H9 (cell line): ENCODE measurements at regions not wholly inside any gene's neighbourhood (a gene's known extent, or its start where the extent isn't known, plus 50 kb on each side); places are given as distances from the start of the nearest gene placed in this dataset.

Experiments
- DNase-seq: peaks from one replicate; pipeline ENCODE4 v3.0.0-alpha.2; 2017
- H2AFZ ChIP-seq: one replicate; pipeline ENCODE4 v1.6.1; 2013; ENCODE audit warnings: mild to moderate bottlenecking, low read length, control low read depth, moderate library complexity
- H2AK5ac ChIP-seq: 2 replicates; pipeline ENCODE4 v1.6.1; 2013; ENCODE audit warnings: low read length, control low read depth, mixed read lengths; ENCODE audit not compliant: insufficient read length
- H2BK120ac ChIP-seq: one replicate; pipeline ENCODE4 v1.6.1; 2013; ENCODE audit warnings: low read depth, mild to moderate bottlenecking, low read length, control low read depth, inconsistent platforms; ENCODE audit not compliant: poor library complexity, severe bottlenecking
- H2BK12ac ChIP-seq: 2 replicates; pipeline ENCODE4 v1.6.1; 2013; ENCODE audit warnings: low read length, control low read depth, mixed read lengths, low read depth; ENCODE audit not compliant: insufficient read length
- H2BK15ac ChIP-seq: 2 replicates; pipeline ENCODE4 v1.6.1; 2013; ENCODE audit warnings: low read depth, low read length, control low read depth
- H2BK20ac ChIP-seq: one replicate; pipeline ENCODE4 v1.6.1; 2013; ENCODE audit warnings: low read depth, mild to moderate bottlenecking, low read length, control low read depth, inconsistent platforms; ENCODE audit not compliant: poor library complexity, severe bottlenecking
- H2BK5ac ChIP-seq: 2 replicates; pipeline ENCODE4 v1.6.1; 2013; ENCODE audit warnings: low read length, control low read depth, mixed read lengths; ENCODE audit not compliant: insufficient read length
- H3K14ac ChIP-seq: 2 replicates; pipeline ENCODE4 v1.6.1; 2013; ENCODE audit warnings: low read length, control low read depth; ENCODE audit not compliant: insufficient read depth
- H3K18ac ChIP-seq: 2 replicates; pipeline ENCODE4 v1.6.1; 2013; ENCODE audit warnings: low read depth, mild to moderate bottlenecking, mixed read lengths, low read length, control low read depth; ENCODE audit not compliant: insufficient read length
- H3K23ac ChIP-seq: 2 replicates; pipeline ENCODE4 v1.6.1; 2013; ENCODE audit warnings: low read length, control low read depth, mixed read lengths, low read depth; ENCODE audit not compliant: insufficient read length
- H3K23me2 ChIP-seq: 2 replicates; pipeline ENCODE4 v1.6.1; 2013; ENCODE audit warnings: low read depth, mild to moderate bottlenecking, mixed read lengths, low read length, control low read depth; ENCODE audit not compliant: insufficient read length, poor library complexity, severe bottlenecking
- H3K27ac ChIP-seq: 2 replicates; pipeline ENCODE4 v1.5.1; 2013; ENCODE audit warnings: low read length, control low read depth, mixed read lengths, low read depth; ENCODE audit not compliant: insufficient read length
- H3K27me3 ChIP-seq: 2 replicates; pipeline ENCODE4 v1.6.1; 2013; ENCODE audit warnings: low read length, control low read depth, inconsistent platforms; ENCODE audit not compliant: insufficient read depth
- H3K4ac ChIP-seq: 2 replicates; pipeline ENCODE4 v1.6.1; 2013; ENCODE audit warnings: low read depth, mild to moderate bottlenecking, control low read depth, inconsistent platforms, low read length, moderate library complexity
- H3K4me1 ChIP-seq: 2 replicates; pipeline ENCODE4 v1.6.1; 2013; ENCODE audit warnings: low read length, control low read depth, inconsistent platforms; ENCODE audit not compliant: insufficient read depth
- H3K4me2 ChIP-seq: 2 replicates; pipeline ENCODE4 v1.6.1; 2013; ENCODE audit warnings: low read length, control low read depth, mixed read lengths; ENCODE audit not compliant: insufficient read length, insufficient read depth
- H3K56ac ChIP-seq: 2 replicates; pipeline ENCODE4 v1.6.1; 2013; ENCODE audit warnings: low read depth, mild to moderate bottlenecking, mixed read lengths, low read length, control low read depth; ENCODE audit not compliant: insufficient read length
- H3K79me1 ChIP-seq: 2 replicates; pipeline ENCODE4 v1.6.1; 2013; ENCODE audit warnings: low read depth, mild to moderate bottlenecking, moderate library complexity, low read length, control low read depth, inconsistent platforms; ENCODE audit not compliant: insufficient read depth, poor library complexity, severe bottlenecking
- H3K79me2 ChIP-seq: 2 replicates; pipeline ENCODE4 v1.6.1; 2013; ENCODE audit warnings: low read length, control low read depth, inconsistent platforms; ENCODE audit not compliant: insufficient read depth
- H3K9ac ChIP-seq: 2 replicates; pipeline ENCODE4 v1.6.1; 2013; ENCODE audit warnings: low read length, control low read depth, mixed read lengths; ENCODE audit not compliant: insufficient read length; ENCODE audit errors: extremely low read depth
- H3K9me3 ChIP-seq: one replicate; pipeline ENCODE4 v1.6.1; 2013; ENCODE audit warnings: low read depth, low read length, inconsistent platforms; ENCODE audit not compliant: control insufficient read depth
- H3T11ph ChIP-seq: one replicate; pipeline ENCODE4 v1.6.1; 2013; ENCODE audit warnings: mild to moderate bottlenecking, low read length, control low read depth, inconsistent platforms
- H4K20me1 ChIP-seq: one replicate; pipeline ENCODE4 v1.6.1; 2013; ENCODE audit not compliant: control insufficient read depth, insufficient read length, insufficient read depth
- H4K5ac ChIP-seq: 2 replicates; pipeline ENCODE4 v1.6.1; 2013; ENCODE audit warnings: low read depth, mild to moderate bottlenecking, mixed read lengths, low read length, control low read depth; ENCODE audit not compliant: insufficient read length
- H4K8ac ChIP-seq: replicated peaks from 2 replicates; pipeline ENCODE4 v1.6.1; 2013; ENCODE audit warnings: low read length, control low read depth, mixed read lengths, low read depth; ENCODE audit not compliant: insufficient read length
- H4K91ac ChIP-seq: 2 replicates; pipeline ENCODE4 v1.6.1; 2013; ENCODE audit warnings: low read depth, mild to moderate bottlenecking, moderate library complexity, mixed read lengths, low read length, control low read depth; ENCODE audit not compliant: insufficient read length
- H3K27ac Mint-ChIP-seq, 3 experiments: 2 replicates in 2 of 3; 3 replicates in 1 of 3; pipeline ENCODE4 v1.8.0; 2020 to 2021; ENCODE audit warnings: mixed read lengths in 3 of 3, mild to moderate bottlenecking in 1 of 3, moderate library complexity in 1 of 3
- H3K27me3 Mint-ChIP-seq: 2 replicates; pipeline ENCODE4 v1.8.0; 2021; ENCODE audit warnings: low read depth, mild to moderate bottlenecking, moderate library complexity, mixed read lengths
- H3K36me3 Mint-ChIP-seq, 3 experiments: 2 replicates in 2 of 3; 3 replicates in 1 of 3; pipeline ENCODE4 v1.8.0; 2020 to 2021; ENCODE audit warnings: low read depth in 3 of 3, mixed read lengths in 3 of 3; ENCODE audit not compliant: insufficient read depth in 1 of 3
- H3K4me1 Mint-ChIP-seq, 2 experiments: 2 replicates each; pipeline ENCODE4 v1.8.0; 2020; ENCODE audit warnings: mixed read lengths in 2 of 2
- H3K4me3 Mint-ChIP-seq, 2 experiments: 2 replicates in 1 of 2; 3 replicates in 1 of 2; pipeline ENCODE4 v1.8.0; 2020 to 2021; ENCODE audit warnings: mild to moderate bottlenecking in 2 of 2, mixed read lengths in 2 of 2, moderate library complexity in 1 of 2
- H3K9me3 Mint-ChIP-seq, 2 experiments: 2 replicates in 1 of 2; 3 replicates in 1 of 2; pipeline ENCODE4 v1.8.0; 2020; ENCODE audit warnings: mild to moderate bottlenecking in 2 of 2, mixed read lengths in 2 of 2, moderate library complexity in 1 of 2
- WGBS: extraction: QIAGEN DNeasy Blood & Tissue Kit; methylation state at CpG from one replicate; pipeline ENCODE4 v1.1.7; 2013; ENCODE audit warnings: missing lambda C conversion rate, low lambda C conversion rate, mixed read lengths; ENCODE audit not compliant: insufficient read length; ENCODE audit errors: extremely low coverage; 5-methylcytosine and 5-hydroxymethylcytosine counted together
- TF ChIP-seq, protein P1 (sequence below): fragments of 200-600 bp; sonication (generic); conservative IDR thresholded peaks from 3 replicates; pipeline ENCODE4 v1.8.0; 2021; ENCODE audit warnings: antibody characterized with exemption, mild to moderate bottlenecking

- H4K5ac ChIP-seq, result no peak overlapping the region
- H4K91ac ChIP-seq, result no peak overlapping the region
- H2BK12ac ChIP-seq, result no peak overlapping the region
- no peaks in the 10 kb centered on the region for H3K4me1 ChIP-seq
- H3T11ph ChIP-seq, result no peak overlapping the region
- H3K79me2 ChIP-seq, result no peaks in the 10 kb centered on the region
- H3K56ac ChIP-seq, result no peak overlapping the region
- no peaks in the 10 kb centered on the region for H4K20me1 ChIP-seq
- no peaks in the 10 kb centered on the region for H3K79me1 ChIP-seq
- no peak overlapping the region for H3K4me2 ChIP-seq
- no peaks in the 10 kb centered on the region for H3K27me3 ChIP-seq
- no peak overlapping the region for H3K18ac ChIP-seq
- no peak overlapping the region for H3K9ac ChIP-seq
- Mint-ChIP-seq H3K36me3 (no peaks in the 10 kb centered on the region), H3K27ac (no peak overlapping the region), H3K9me3 (no peaks in the 10 kb centered on the region), H3K27me3 (peaks cover 8% of the 10 kb centered on the region; the same call in 1 of the 2 replicates), H3K4me3 (no peak overlapping the region), H3K4me1 (peaks cover 0 to 3% of the 10 kb centered on the region in 2 experiments; a peak in 2 of 4 replicates)
- no peak overlapping the region for H2BK15ac ChIP-seq
- H3K27ac ChIP-seq, result no peak overlapping the region
- no peak for DNase-seq
- no peak overlapping the region for H3K23ac ChIP-seq
- no peaks in the 10 kb centered on the region for H3K9me3 ChIP-seq
- no peak overlapping the region for H3K14ac ChIP-seq
- no peak overlapping the region for H3K4ac ChIP-seq
- WGBS, result no CpG with 5 or more reads among the region's 4 CpGs
- H2AFZ ChIP-seq, result no peak overlapping the region
- H2BK5ac ChIP-seq, result no peak overlapping the region
- TF ChIP-seq, protein P1, sequence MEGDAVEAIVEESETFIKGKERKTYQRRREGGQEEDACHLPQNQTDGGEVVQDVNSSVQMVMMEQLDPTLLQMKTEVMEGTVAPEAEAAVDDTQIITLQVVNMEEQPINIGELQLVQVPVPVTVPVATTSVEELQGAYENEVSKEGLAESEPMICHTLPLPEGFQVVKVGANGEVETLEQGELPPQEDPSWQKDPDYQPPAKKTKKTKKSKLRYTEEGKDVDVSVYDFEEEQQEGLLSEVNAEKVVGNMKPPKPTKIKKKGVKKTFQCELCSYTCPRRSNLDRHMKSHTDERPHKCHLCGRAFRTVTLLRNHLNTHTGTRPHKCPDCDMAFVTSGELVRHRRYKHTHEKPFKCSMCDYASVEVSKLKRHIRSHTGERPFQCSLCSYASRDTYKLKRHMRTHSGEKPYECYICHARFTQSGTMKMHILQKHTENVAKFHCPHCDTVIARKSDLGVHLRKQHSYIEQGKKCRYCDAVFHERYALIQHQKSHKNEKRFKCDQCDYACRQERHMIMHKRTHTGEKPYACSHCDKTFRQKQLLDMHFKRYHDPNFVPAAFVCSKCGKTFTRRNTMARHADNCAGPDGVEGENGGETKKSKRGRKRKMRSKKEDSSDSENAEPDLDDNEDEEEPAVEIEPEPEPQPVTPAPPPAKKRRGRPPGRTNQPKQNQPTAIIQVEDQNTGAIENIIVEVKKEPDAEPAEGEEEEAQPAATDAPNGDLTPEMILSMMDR, result no peak
- H3K23me2 ChIP-seq, result no peaks in the 10 kb centered on the region
- H4K8ac ChIP-seq, result no peak overlapping the region
- no peak overlapping the region for H2BK120ac ChIP-seq
- H2BK20ac ChIP-seq, result no peak overlapping the region
- no peak overlapping the region for H2AK5ac ChIP-seq
Measured at GRCh38 chr7:153036396-153037063, 277.0 kb downstream of the ACTR3B start.
